Neural cell (in vitro differentiated cells): ENCODE measurements at regions not wholly inside any gene's neighbourhood (a gene's known extent, or its start where the extent isn't known, plus 50 kb on each side); places are given as distances from the start of the nearest gene placed in this dataset.

Experiments used
- H2AFZ ChIP-seq: fragments of 200-600, 300-800 bp; sonication (generic), shearing (Covaris generic); 2 replicates; pipeline ENCODE4 v1.6.0; 2014; ENCODE audit warnings: low read depth, mild to moderate bottlenecking, antibody characterized with exemption, low read length, moderate library complexity
- H3F3A ChIP-seq: fragments of 200-600 bp; shearing (Covaris generic); 2 replicates; pipeline ENCODE4 v1.6.1; 2016; ENCODE audit warnings: mild to moderate bottlenecking, moderate library complexity, mixed read lengths, antibody characterized with exemption, low read length; ENCODE audit not compliant: insufficient read depth, poor library complexity, severe bottlenecking
- H3K27ac ChIP-seq: fragments of 200-600, 300-800 bp; sonication (generic), shearing (Covaris generic); 2 replicates; pipeline ENCODE4 v1.5.1; 2014; ENCODE audit warnings: mild to moderate bottlenecking, low read length, moderate library complexity
- H3K27me3 ChIP-seq: fragments of 300-800, 200-600 bp; sonication (generic), shearing (Covaris generic); 2 replicates; pipeline ENCODE4 v1.6.0; 2014; ENCODE audit warnings: mild to moderate bottlenecking, low read depth, low read length, moderate library complexity; ENCODE audit not compliant: insufficient read depth
- H3K36me3 ChIP-seq: fragments of 300-800, 200-600 bp; sonication (generic), shearing (Covaris generic); 2 replicates; pipeline ENCODE4 v1.5.1; 2014; ENCODE audit warnings: mild to moderate bottlenecking, antibody characterized with exemption, low read length, moderate library complexity; ENCODE audit not compliant: insufficient read depth
- H3K4me2 ChIP-seq: fragments of 300-800, 200-600 bp; sonication (generic), shearing (Covaris generic); 2 replicates; pipeline ENCODE4 v1.6.0; 2014; ENCODE audit warnings: mild to moderate bottlenecking, low read length
- H3K4me3 ChIP-seq: fragments of 300-800, 200-600 bp; sonication (generic), shearing (Covaris generic); 2 replicates; pipeline ENCODE4 v1.5.1; 2014; ENCODE audit warnings: mild to moderate bottlenecking, low read length, moderate library complexity
- H3K79me2 ChIP-seq: fragments of 200-600 bp; shearing (Covaris generic); replicated peaks from 2 replicates; pipeline ENCODE4 v1.6.0; 2014; ENCODE audit warnings: mild to moderate bottlenecking, low read length, moderate library complexity; ENCODE audit not compliant: insufficient read depth
- H3K9ac ChIP-seq: fragments of 300-800, 200-600 bp; sonication (generic), shearing (Covaris generic); 2 replicates; pipeline ENCODE4 v1.6.1; 2016; ENCODE audit warnings: mild to moderate bottlenecking, low read length, mixed read lengths
- H3K9me2 ChIP-seq: fragments of 200-600 bp; shearing (Covaris generic); 2 replicates; pipeline ENCODE4 v1.6.1; 2016; ENCODE audit warnings: mild to moderate bottlenecking, low read length, mixed read lengths; ENCODE audit not compliant: insufficient read depth
- H3K9me3 ChIP-seq: fragments of 200-600, 300-800 bp; sonication (generic), shearing (Covaris generic); 2 replicates; pipeline ENCODE4 v1.6.1; 2016; ENCODE audit warnings: mild to moderate bottlenecking, mixed run types, low read length, moderate library complexity, mixed read lengths
- H4K20me1 ChIP-seq: fragments of 200-600 bp; shearing (Covaris generic); 2 replicates; pipeline ENCODE4 v1.6.1; 2016; ENCODE audit warnings: mild to moderate bottlenecking, mixed run types; ENCODE audit not compliant: insufficient read depth
- CTCF ChIP-seq: fragments of 450-650 bp; IDR thresholded peaks from 2 replicates; pipeline ENCODE4 v1.5.1; 2014; ENCODE audit warnings: antibody characterized with exemption, mild to moderate bottlenecking, moderate library complexity; ENCODE audit not compliant: poor library complexity, severe bottlenecking
- EP300 ChIP-seq: fragments of 450-650 bp; conservative IDR thresholded peaks from 2 replicates; pipeline ENCODE4 v1.6.1; 2014; ENCODE audit warnings: antibody characterized with exemption, mild to moderate bottlenecking, moderate library complexity; ENCODE audit not compliant: poor library complexity, severe bottlenecking
- EZH2 ChIP-seq: fragments of 200-600, 300-800 bp; shearing (Covaris generic), sonication (generic); IDR thresholded peaks from 2 replicates; pipeline ENCODE4 v1.6.1; 2014; ENCODE audit warnings: antibody characterized with exemption, low read length, borderline replicate concordance, mild to moderate bottlenecking; ENCODE audit not compliant: insufficient read depth, poor library complexity, severe bottlenecking
- MXI1 ChIP-seq: fragments of 450-650 bp; conservative IDR thresholded peaks from 2 replicates; pipeline ENCODE4 v1.6.1; 2014; ENCODE audit warnings: antibody characterized with exemption, mild to moderate bottlenecking; ENCODE audit not compliant: poor library complexity, severe bottlenecking
- POLR2AphosphoS5 ChIP-seq: IDR thresholded peaks from 2 replicates; pipeline ENCODE4 v1.6.1; 2012
- RAD21 ChIP-seq: fragments of 450-650 bp; conservative IDR thresholded peaks from 2 replicates; pipeline ENCODE4 v1.6.1; 2014; ENCODE audit warnings: antibody characterized with exemption, mild to moderate bottlenecking, moderate library complexity
- REST ChIP-seq: IDR thresholded peaks from 2 replicates; pipeline ENCODE4 v1.6.1; 2012; ENCODE audit warnings: borderline replicate concordance
- SMC3 ChIP-seq: fragments of 450-650 bp; conservative IDR thresholded peaks from 2 replicates; pipeline ENCODE4 v1.6.1; 2014; ENCODE audit warnings: antibody characterized with exemption, mild to moderate bottlenecking, moderate library complexity; ENCODE audit not compliant: poor library complexity
- TAF1 ChIP-seq: IDR thresholded peaks from 2 replicates; pipeline ENCODE4 v1.6.1; 2012; ENCODE audit warnings: low read depth

DNA sequence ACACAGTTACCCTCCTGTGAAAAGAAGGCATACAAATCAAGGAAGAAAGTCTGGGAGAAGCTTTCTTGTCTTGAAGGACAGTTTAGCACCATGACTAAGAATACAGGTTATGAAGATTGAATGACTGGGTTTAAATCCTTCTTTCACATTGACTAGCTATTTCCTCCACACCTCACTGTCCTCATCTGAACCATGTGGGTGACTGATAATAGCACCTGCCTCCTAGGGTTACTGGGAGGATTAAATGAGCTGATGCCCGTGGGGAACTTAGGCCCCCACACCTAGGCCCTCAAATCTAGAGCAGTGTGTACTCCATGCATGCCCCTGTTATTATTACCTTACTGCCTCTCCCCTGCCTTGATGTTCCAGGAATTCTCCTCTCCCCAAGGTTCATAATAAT lies 202.9 kb downstream of the FBXO15 start:
- Histone ChIP-seq H3K4me2 (no peak overlapping the region), H3F3A (no peaks in the 10 kb centered on the region), H3K9ac (no peak overlapping the region), H3K27me3 (no peaks in the 10 kb centered on the region), H2AFZ (no peak overlapping the region), H3K36me3 (no peaks in the 10 kb centered on the region), H3K9me2 (no peaks in the 10 kb centered on the region), H3K79me2 (no peaks in the 10 kb centered on the region), H3K4me3 (no peak overlapping the region), H3K9me3 (no peaks in the 10 kb centered on the region), H4K20me1 (no peaks in the 10 kb centered on the region), H3K27ac (no peak overlapping the region)
- TF ChIP-seq EP300 (no peak), RAD21 (no peak), MXI1 (no peak), POLR2AphosphoS5 (no peak)

GRCh38 chr18:73943763-73944162 lies 203.9 kb downstream of the FBXO15 start:
- no peak overlapping the region for H3K9ac ChIP-seq
- H4K20me1 ChIP-seq = no peaks in the 10 kb centered on the region
- H3K4me2 ChIP-seq = no peak overlapping the region
- no peaks in the 10 kb centered on the region for H3K79me2 ChIP-seq
- TF ChIP-seq CTCF = no peak
- no peak for TF ChIP-seq POLR2AphosphoS5
- no peak for TF ChIP-seq RAD21
- no peak for TF ChIP-seq EZH2
- no peak for TF ChIP-seq TAF1
- no peak for TF ChIP-seq SMC3
- no peak for TF ChIP-seq MXI1
- TF ChIP-seq REST = no peak
- TF ChIP-seq EP300 = no peak
- H3K36me3 ChIP-seq = no peaks in the 10 kb centered on the region
- no peaks in the 10 kb centered on the region for H3F3A ChIP-seq
- H2AFZ ChIP-seq = no peak overlapping the region
- H3K27me3 ChIP-seq = no peaks in the 10 kb centered on the region
- H3K27ac ChIP-seq = no peak overlapping the region
- H3K9me3 ChIP-seq = no peaks in the 10 kb centered on the region
- H3K9me2 ChIP-seq = no peaks in the 10 kb centered on the region
- no peak overlapping the region for H3K4me3 ChIP-seq

- H4K20me1 ChIP-seq = no peaks in the 10 kb centered on the region
- no peak overlapping the region for H2AFZ ChIP-seq
- no peak overlapping the region for H3K9ac ChIP-seq
- no peak overlapping the region for H3K4me3 ChIP-seq
- no peaks in the 10 kb centered on the region for H3K36me3 ChIP-seq
- H3K9me2 ChIP-seq = no peaks in the 10 kb centered on the region
- no peaks in the 10 kb centered on the region for H3K27me3 ChIP-seq
- no peaks in the 10 kb centered on the region for H3K9me3 ChIP-seq
- H3K27ac ChIP-seq = no peak overlapping the region
- no peak overlapping the region for H3K4me2 ChIP-seq
- no peak for TF ChIP-seq POLR2AphosphoS5
- TF ChIP-seq EP300 = no peak
- no peak for TF ChIP-seq CTCF
- no peak for TF ChIP-seq EZH2
- no peaks in the 10 kb centered on the region for H3F3A ChIP-seq
- no peaks in the 10 kb centered on the region for H3K79me2 ChIP-seq
These were observed 204.7 kb downstream of the FBXO15 start for GRCh38 chr18:73942956-73943355.
